ENCODE measurements at regions not wholly inside any gene's neighbourhood (a gene's known extent, or its start where the extent isn't known, plus 50 kb on each side); places are given as distances from the start of the nearest gene placed in this dataset.

- no peak overlapping the region for H3K4me3 ChIP-seq
- no peak overlapping the region for H2AFZ ChIP-seq (replicated peaks)
- no peaks in the 10 kb centered on the region for H3K4me1 ChIP-seq
- H3F3A ChIP-seq (ENCODE audit: low read depth), result no peaks in the 10 kb centered on the region
- no peaks in the 10 kb centered on the region for H3K36me3 ChIP-seq
- TF ChIP-seq EZH2 (IDR thresholded peaks at IDR 0.05) (no peak), EZH2phosphoT487 (IDR thresholded peaks at IDR 0.05) (no peak), CTCF (IDR thresholded peaks at IDR 0.05) (no peak)
- H4K20me1 ChIP-seq (ENCODE audit: low read depth), result no peaks in the 10 kb centered on the region
- peaks cover 20% of the 10 kb centered on the region for H3K4me1 Mint-ChIP-seq
- no peak overlapping the region for H3K9ac ChIP-seq
- no peak for DNase-seq (ENCODE audit: low spot score)
- H3K4me3 Mint-ChIP-seq, result no peak overlapping the region
- no peak overlapping the region for H3K27ac Mint-ChIP-seq
- no peaks in the 10 kb centered on the region for H3K27me3 ChIP-seq
- no peaks in the 10 kb centered on the region for H3K79me2 ChIP-seq (ENCODE audit: low read depth)
- no peaks in the 10 kb centered on the region for H3K9me3 Mint-ChIP-seq
- H3K36me3 Mint-ChIP-seq, result no peaks in the 10 kb centered on the region
- H3K9me3 ChIP-seq (ENCODE audit: low read depth), result no peaks in the 10 kb centered on the region
- H3K27ac ChIP-seq, result no peak overlapping the region
- no peak overlapping the region for H3K4me2 ChIP-seq
- peaks cover 7% of the 10 kb centered on the region for H3K27me3 Mint-ChIP-seq (ENCODE audit: insufficient read depth, low read depth)
Observed at GRCh38 chr11:135046556-135046955, 634.5 kb upstream of the B3GAT1 start.

- Histone ChIP-seq H3K4me2 (no peak overlapping the region), H3K4me1 (no peaks in the 10 kb centered on the region), H3K4me3 (no peak overlapping the region), H3K79me2 (ENCODE audit: low read depth) (no peaks in the 10 kb centered on the region), H3F3A (ENCODE audit: low read depth) (no peaks in the 10 kb centered on the region), H3K9ac (no peak overlapping the region), H3K27me3 (no peaks in the 10 kb centered on the region), H3K36me3 (no peaks in the 10 kb centered on the region), H3K9me3 (ENCODE audit: low read depth) (no peaks in the 10 kb centered on the region), H4K20me1 (ENCODE audit: low read depth) (no peaks in the 10 kb centered on the region), H3K27ac (no peak overlapping the region), H2AFZ (replicated peaks) (no peak overlapping the region)
- DNase-seq (ENCODE audit: low spot score), result no peak
- H3K27ac Mint-ChIP-seq, result peak overlapping the region; percentile 90
- H3K4me1 Mint-ChIP-seq, result peaks cover 14% of the 10 kb centered on the region
- peaks cover 3% of the 10 kb centered on the region for H3K27me3 Mint-ChIP-seq (ENCODE audit: insufficient read depth, low read depth)
- no peaks in the 10 kb centered on the region for H3K36me3 Mint-ChIP-seq
- H3K4me3 Mint-ChIP-seq, result no peak overlapping the region
- TF ChIP-seq EZH2phosphoT487 (IDR thresholded peaks at IDR 0.05), result no peak
- TF ChIP-seq CTCF (IDR thresholded peaks at IDR 0.05), result no peak
- no peak for TF ChIP-seq EZH2 (IDR thresholded peaks at IDR 0.05)
- H3K9me3 Mint-ChIP-seq, result no peaks in the 10 kb centered on the region
Observed at GRCh38 chr11:135043434-135043833, 631.4 kb upstream of the B3GAT1 start.

GRCh38 chr11:135037828-135038227 is 625.8 kb upstream of the B3GAT1 start:
- no peak overlapping the region for H3K27ac ChIP-seq
- H3K4me3 ChIP-seq, result no peak overlapping the region
- H3K27me3 ChIP-seq, result no peaks in the 10 kb centered on the region
- H3K79me2 ChIP-seq (ENCODE audit: low read depth), result no peaks in the 10 kb centered on the region
- TF ChIP-seq EZH2phosphoT487 (IDR thresholded peaks at IDR 0.05), result no peak
- no peak for TF ChIP-seq CTCF (IDR thresholded peaks at IDR 0.05)
- no peak for TF ChIP-seq EZH2 (IDR thresholded peaks at IDR 0.05)
- H3F3A ChIP-seq (ENCODE audit: low read depth), result no peaks in the 10 kb centered on the region
- H3K4me1 ChIP-seq, result no peaks in the 10 kb centered on the region
- no peak overlapping the region for H2AFZ ChIP-seq (replicated peaks)
- Mint-ChIP-seq H3K27me3 (ENCODE audit: insufficient read depth, low read depth) (peaks cover 9% of the 10 kb centered on the region), H3K27ac (no peak overlapping the region), H3K4me1 (peaks cover 13% of the 10 kb centered on the region), H3K4me3 (no peak overlapping the region), H3K9me3 (no peaks in the 10 kb centered on the region), H3K36me3 (no peaks in the 10 kb centered on the region)
- H3K9me3 ChIP-seq (ENCODE audit: low read depth), result no peaks in the 10 kb centered on the region
- H3K9ac ChIP-seq, result no peak overlapping the region
- no peaks in the 10 kb centered on the region for H4K20me1 ChIP-seq (ENCODE audit: low read depth)
- no peak overlapping the region for H3K4me2 ChIP-seq
- no peak for DNase-seq (ENCODE audit: low spot score)
- H3K36me3 ChIP-seq, result no peaks in the 10 kb centered on the region
